ENCODE measurements at regions not wholly inside any gene's neighbourhood (a gene's known extent, or its start where the extent isn't known, plus 50 kb on each side); places are given as distances from the start of the nearest gene placed in this dataset.

- no peak for TF ChIP-seq LRRFIP1 (CRISPR knock-in tag; conservative IDR thresholded peaks at IDR 0.05)
Measured at GRCh38 chr7:81036871-81037270, 118.0 kb upstream of the SEMA3C start (continued).

GRCh38 chr7:81036057-81036456 is 117.2 kb upstream of the SEMA3C start:
- in situ Hi-C loops (cut with HindIII; ENCODE audit: extremely low pct_ligation_motif_present, low pct_unique_long_range_greater_than_20kb), result no loop called here
- WGBS (ENCODE audit: low lambda C conversion rate), result 5% methylated on average over 5 of the region's 5 CpGs
- TF ChIP-seq ZNF766 (CRISPR knock-in tag; IDR thresholded peaks at IDR 0.05; ENCODE audit: borderline replicate concordance) (no peak), NFE2L1 (CRISPR knock-in tag; IDR thresholded peaks at IDR 0.05; ENCODE audit: borderline replicate concordance) (no peak), SAFB2 (CRISPR knock-in tag; IDR thresholded peaks at IDR 0.05; ENCODE audit: borderline replicate concordance, low read depth) (no peak), ZNF275 (CRISPR knock-in tag; IDR thresholded peaks at IDR 0.05; ENCODE audit: borderline replicate concordance) (no peak), LRRFIP1 (CRISPR knock-in tag; conservative IDR thresholded peaks at IDR 0.05) (no peak), ZNF674 (CRISPR knock-in tag; IDR thresholded peaks at IDR 0.05; ENCODE audit: low read depth) (no peak), ATF7 (IDR thresholded peaks at IDR 0.05) (no peak), ATF7 (CRISPR knock-in tag; IDR thresholded peaks at IDR 0.05) (no peak), ZBTB21 (CRISPR knock-in tag; IDR thresholded peaks at IDR 0.05) (no peak), ZNF44 (CRISPR knock-in tag; IDR thresholded peaks at IDR 0.05) (no peak), SRSF1 (optimal IDR thresholded peaks at IDR 0.05; ENCODE audit: low read depth, low read length) (no peak), ZMAT3 (CRISPR knock-in tag; conservative IDR thresholded peaks at IDR 0.05) (no peak), SALL2 (CRISPR knock-in tag; IDR thresholded peaks at IDR 0.05) (no peak)
- H3K4me2 ChIP-seq (ENCODE audit: low read depth, low read length), result no peak overlapping the region
- H3K9me3 ChIP-seq (ENCODE audit: low read length), result no peaks in the 10 kb centered on the region
- ATAC-seq (no peak), DNase-seq (ENCODE audit: low spot score) (no peak), FAIRE-seq (no peak)
- CTCF ChIA-PET (ENCODE audit: low intra/inter-chr PET ratio, low total read pairs), result no interaction called here
- no TSS peak for BruUV-seq (replicated peaks)
- H3K4me3 ChIP-seq (replicated peaks in 1 of 3; ENCODE audit: insufficient read depth in 1 of 3, low read depth in 2 of 3, low read length in 3 of 3), result no peak overlapping the region
- H4K20me1 ChIP-seq (ENCODE audit: insufficient read depth, low read length), result no peaks in the 10 kb centered on the region
- no peak overlapping the region for H3K9ac ChIP-seq (ENCODE audit: insufficient read depth, low read depth, low read length)
- no peaks in the 10 kb centered on the region for H3K79me2 ChIP-seq (ENCODE audit: insufficient read depth, low read length)
- no peaks in the 10 kb centered on the region for H3K36me3 ChIP-seq (replicated peaks in 1 of 2; ENCODE audit: control insufficient read depth in 1 of 2, insufficient read depth in 2 of 2, low read length in 2 of 2)
- no peaks in the 10 kb centered on the region for H3K4me1 ChIP-seq (ENCODE audit: insufficient read depth, low read length)
- intact Hi-C loops (cut with micrococcal nuclease; ENCODE audit: unreplicated experiment), result no loop called here
- no peak overlapping the region for H2AFZ ChIP-seq (ENCODE audit: low read length)
- H3K27ac ChIP-seq (ENCODE audit: extremely low read length, insufficient read depth, low read length), result no peak overlapping the region
- H3K27me3 ChIP-seq (ENCODE audit: control insufficient read depth in 1 of 2, insufficient read depth in 2 of 2, low read length in 2 of 2), result no peaks in the 10 kb centered on the region
- POLR2A ChIA-PET, result no interaction called here

Data from HepG2 (cell line).